ENCODE measurements at regions not wholly inside any gene's neighbourhood (a gene's known extent, or its start where the extent isn't known, plus 50 kb on each side); places are given as distances from the start of the nearest gene placed in this dataset.

DNA sequence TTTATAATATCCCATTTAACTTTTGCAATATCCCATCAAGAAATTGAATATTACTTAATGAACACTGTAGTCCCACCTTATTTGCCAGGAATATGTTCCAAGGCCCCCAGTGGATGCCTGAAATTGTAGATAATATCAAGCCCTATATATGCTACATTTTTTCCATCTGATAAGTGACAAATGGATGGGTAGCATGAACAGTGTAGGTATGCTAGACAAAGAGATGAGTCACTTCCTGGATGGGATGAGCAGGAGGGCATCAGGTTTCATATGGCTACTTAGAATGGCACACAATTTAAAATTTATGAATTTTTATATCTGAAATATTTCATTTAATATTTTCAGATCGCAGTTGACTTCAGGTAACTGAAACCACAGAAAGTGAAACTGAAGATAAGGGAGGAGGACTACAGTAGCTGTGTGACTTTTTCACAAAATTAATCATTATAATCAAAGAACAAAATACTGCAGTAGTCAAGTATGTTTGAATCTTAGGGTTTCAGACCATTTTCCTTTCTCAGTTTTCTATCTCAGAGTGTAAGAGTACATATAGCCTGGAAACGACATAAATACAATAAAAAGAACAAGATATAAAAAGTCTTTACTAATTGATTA is 636.4 kb upstream of the ARRDC3 start (continued):
- TF ChIP-seq, protein P1, sequence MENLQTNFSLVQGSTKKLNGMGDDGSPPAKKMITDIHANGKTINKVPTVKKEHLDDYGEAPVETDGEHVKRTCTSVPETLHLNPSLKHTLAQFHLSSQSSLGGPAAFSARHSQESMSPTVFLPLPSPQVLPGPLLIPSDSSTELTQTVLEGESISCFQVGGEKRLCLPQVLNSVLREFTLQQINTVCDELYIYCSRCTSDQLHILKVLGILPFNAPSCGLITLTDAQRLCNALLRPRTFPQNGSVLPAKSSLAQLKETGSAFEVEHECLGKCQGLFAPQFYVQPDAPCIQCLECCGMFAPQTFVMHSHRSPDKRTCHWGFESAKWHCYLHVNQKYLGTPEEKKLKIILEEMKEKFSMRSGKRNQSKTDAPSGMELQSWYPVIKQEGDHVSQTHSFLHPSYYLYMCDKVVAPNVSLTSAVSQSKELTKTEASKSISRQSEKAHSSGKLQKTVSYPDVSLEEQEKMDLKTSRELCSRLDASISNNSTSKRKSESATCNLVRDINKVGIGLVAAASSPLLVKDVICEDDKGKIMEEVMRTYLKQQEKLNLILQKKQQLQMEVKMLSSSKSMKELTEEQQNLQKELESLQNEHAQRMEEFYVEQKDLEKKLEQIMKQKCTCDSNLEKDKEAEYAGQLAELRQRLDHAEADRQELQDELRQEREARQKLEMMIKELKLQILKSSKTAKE (IDR thresholded peaks at IDR 0.05; ENCODE audit: low read depth, poor library complexity, severe bottlenecking) = no peak
- TF ChIP-seq, protein P2, sequence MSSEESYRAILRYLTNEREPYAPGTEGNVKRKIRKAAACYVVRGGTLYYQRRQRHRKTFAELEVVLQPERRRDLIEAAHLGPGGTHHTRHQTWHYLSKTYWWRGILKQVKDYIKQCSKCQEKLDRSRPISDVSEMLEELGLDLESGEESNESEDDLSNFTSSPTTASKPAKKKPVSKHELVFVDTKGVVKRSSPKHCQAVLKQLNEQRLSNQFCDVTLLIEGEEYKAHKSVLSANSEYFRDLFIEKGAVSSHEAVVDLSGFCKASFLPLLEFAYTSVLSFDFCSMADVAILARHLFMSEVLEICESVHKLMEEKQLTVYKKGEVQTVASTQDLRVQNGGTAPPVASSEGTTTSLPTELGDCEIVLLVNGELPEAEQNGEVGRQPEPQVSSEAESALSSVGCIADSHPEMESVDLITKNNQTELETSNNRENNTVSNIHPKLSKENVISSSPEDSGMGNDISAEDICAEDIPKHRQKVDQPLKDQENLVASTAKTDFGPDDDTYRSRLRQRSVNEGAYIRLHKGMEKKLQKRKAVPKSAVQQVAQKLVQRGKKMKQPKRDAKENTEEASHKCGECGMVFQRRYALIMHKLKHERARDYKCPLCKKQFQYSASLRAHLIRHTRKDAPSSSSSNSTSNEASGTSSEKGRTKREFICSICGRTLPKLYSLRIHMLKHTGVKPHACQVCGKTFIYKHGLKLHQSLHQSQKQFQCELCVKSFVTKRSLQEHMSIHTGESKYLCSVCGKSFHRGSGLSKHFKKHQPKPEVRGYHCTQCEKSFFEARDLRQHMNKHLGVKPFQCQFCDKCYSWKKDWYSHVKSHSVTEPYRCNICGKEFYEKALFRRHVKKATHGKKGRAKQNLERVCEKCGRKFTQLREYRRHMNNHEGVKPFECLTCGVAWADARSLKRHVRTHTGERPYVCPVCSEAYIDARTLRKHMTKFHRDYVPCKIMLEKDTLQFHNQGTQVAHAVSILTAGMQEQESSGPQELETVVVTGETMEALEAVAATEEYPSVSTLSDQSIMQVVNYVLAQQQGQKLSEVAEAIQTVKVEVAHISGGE (CRISPR knock-in tag; IDR thresholded peaks at IDR 0.05) = no peak
- TF ChIP-seq BHLHE40 (IDR thresholded peaks at IDR 0.05; ENCODE audit: borderline replicate concordance in 1 of 2, low read depth in 2 of 2, low read length in 1 of 2) (no peak), HCFC1 (IDR thresholded peaks at IDR 0.05; ENCODE audit: low read length) (no peak)

DNA sequence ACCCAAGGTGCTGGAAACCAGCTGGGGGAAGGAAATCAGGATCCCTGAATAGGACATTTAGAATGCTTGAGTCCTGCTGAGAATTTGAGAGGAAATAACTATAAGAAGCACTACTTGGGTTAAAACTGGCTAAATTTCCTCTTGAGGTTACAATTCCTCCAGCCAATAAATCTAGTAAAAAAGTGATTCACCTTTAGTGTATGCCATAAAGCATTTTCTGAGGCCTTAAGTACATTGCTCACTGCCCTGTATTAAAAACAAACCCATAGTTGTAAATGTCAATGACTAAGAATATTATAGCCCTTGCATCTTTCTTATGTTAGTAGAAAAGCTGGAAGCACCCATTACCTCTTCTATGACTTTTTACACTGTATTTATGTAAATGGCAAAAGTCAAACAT is 634.7 kb upstream of the ARRDC3 start:
- POLR2A ChIA-PET = no interaction called here
- Histone ChIP-seq H3K36me3 (ENCODE audit: control insufficient read depth in 2 of 2, insufficient read depth in 2 of 2, low read length in 1 of 2) (no peaks in the 10 kb centered on the region), H3K4me2 (ENCODE audit: control insufficient read depth, insufficient read depth) (no peak overlapping the region), H3K9ac (ENCODE audit: control insufficient read depth, insufficient read depth, low read length) (no peak overlapping the region), H3K27me3 (replicated peaks in 1 of 2; ENCODE audit: control insufficient read depth in 2 of 2, insufficient read depth in 2 of 2, low read length in 1 of 2) (no peaks in the 10 kb centered on the region), H2AFZ (ENCODE audit: control insufficient read depth, low read depth, low read length) (no peak overlapping the region), H3K27ac (ENCODE audit: control insufficient read depth, insufficient read depth) (no peak overlapping the region), H3K4me3 (no peak overlapping the region), H3K4me1 (ENCODE audit: control insufficient read depth, insufficient read depth, low read length) (no peaks in the 10 kb centered on the region), H3K9me3 (replicated peaks; ENCODE audit: control insufficient read depth, insufficient read depth, low read length) (no peaks in the 10 kb centered on the region), H3K79me2 (ENCODE audit: control insufficient read depth, insufficient read depth, low read length) (no peaks in the 10 kb centered on the region), H4K20me1 (ENCODE audit: control insufficient read depth, insufficient read depth) (no peaks in the 10 kb centered on the region)
- SMC1A ChIA-PET (ENCODE audit: uncharacterized antibody, unreplicated experiment) = no interaction called here
- BruUV-seq (replicated peaks) = no TSS peak
- RAD21 ChIA-PET (ENCODE audit: unreplicated experiment) = no interaction called here
- ATAC-seq (no peak), FAIRE-seq (no peak), DNase-seq (ENCODE audit: low read depth, low spot score) (no peak)
- TF ChIP-seq SMC3 (IDR thresholded peaks at IDR 0.05; ENCODE audit: borderline replicate concordance, low read length) (no peak), MXI1 (IDR thresholded peaks at IDR 0.05; ENCODE audit: low read depth, low read length) (no peak), IKZF2 (IDR thresholded peaks at IDR 0.05) (no peak), SUZ12 (IDR thresholded peaks at IDR 0.05; ENCODE audit: unreplicated experiment) (no peak), BHLHE40 (IDR thresholded peaks at IDR 0.05; ENCODE audit: borderline replicate concordance in 1 of 2, low read depth in 2 of 2, low read length in 1 of 2) (no peak), ZNF217 (IDR thresholded peaks at IDR 0.05) (no peak), TBL1XR1 (IDR thresholded peaks at IDR 0.05; ENCODE audit: low read depth, low read length) (no peak)
- TF ChIP-seq, protein P3, sequence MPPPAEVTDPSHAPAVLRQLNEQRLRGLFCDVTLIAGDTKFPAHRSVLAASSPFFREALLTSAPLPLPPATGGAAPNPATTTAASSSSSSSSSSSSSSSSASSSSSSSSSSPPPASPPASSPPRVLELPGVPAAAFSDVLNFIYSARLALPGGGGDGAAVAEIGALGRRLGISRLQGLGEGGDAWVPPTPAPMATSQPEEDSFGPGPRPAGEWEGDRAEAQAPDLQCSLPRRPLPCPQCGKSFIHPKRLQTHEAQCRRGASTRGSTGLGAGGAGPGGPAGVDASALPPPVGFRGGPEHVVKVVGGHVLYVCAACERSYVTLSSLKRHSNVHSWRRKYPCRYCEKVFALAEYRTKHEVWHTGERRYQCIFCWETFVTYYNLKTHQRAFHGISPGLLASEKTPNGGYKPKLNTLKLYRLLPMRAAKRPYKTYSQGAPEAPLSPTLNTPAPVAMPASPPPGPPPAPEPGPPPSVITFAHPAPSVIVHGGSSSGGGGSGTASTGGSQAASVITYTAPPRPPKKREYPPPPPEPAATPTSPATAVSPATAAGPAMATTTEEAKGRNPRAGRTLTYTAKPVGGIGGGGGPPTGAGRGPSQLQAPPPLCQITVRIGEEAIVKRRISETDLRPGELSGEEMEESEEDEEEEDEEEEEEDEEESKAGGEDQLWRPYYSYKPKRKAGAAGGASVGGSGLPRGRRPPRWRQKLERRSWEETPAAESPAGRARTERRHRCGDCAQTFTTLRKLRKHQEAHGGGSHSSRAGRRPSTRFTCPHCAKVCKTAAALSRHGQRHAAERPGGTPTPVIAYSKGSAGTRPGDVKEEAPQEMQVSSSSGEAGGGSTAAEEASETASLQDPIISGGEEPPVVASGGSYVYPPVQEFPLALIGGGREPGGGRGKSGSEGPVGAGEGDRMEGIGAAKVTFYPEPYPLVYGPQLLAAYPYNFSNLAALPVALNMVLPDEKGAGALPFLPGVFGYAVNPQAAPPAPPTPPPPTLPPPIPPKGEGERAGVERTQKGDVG (CRISPR knock-in tag; IDR thresholded peaks at IDR 0.05) = no peak
- in situ Hi-C loops (cut with MboI) = no loop called here
- CTCF ChIA-PET = interaction anchor here (1.4 kb wide), 1 partner anchor 10 kb away, joined by 5 read pairs; no protein-coding TSS in a partner anchor
- intact Hi-C loops (cut with micrococcal nuclease; ENCODE audit: unreplicated experiment) = no loop called here

Measured in GM12878 (cell line).